GM18498 (cell line): ENCODE measurements at regions not wholly inside any gene's neighbourhood (a gene's known extent, or its start where the extent isn't known, plus 50 kb on each side); places are given as distances from the start of the nearest gene placed in this dataset.

Experiments used
- ATAC-seq: cut with Tn5 transposase; IDR thresholded peaks from one replicate; pipeline ENCODE4 v1.9.1; 2021; ENCODE audit warnings: mild to moderate bottlenecking, moderate library complexity; ENCODE audit not compliant: unreplicated experiment

DNA sequence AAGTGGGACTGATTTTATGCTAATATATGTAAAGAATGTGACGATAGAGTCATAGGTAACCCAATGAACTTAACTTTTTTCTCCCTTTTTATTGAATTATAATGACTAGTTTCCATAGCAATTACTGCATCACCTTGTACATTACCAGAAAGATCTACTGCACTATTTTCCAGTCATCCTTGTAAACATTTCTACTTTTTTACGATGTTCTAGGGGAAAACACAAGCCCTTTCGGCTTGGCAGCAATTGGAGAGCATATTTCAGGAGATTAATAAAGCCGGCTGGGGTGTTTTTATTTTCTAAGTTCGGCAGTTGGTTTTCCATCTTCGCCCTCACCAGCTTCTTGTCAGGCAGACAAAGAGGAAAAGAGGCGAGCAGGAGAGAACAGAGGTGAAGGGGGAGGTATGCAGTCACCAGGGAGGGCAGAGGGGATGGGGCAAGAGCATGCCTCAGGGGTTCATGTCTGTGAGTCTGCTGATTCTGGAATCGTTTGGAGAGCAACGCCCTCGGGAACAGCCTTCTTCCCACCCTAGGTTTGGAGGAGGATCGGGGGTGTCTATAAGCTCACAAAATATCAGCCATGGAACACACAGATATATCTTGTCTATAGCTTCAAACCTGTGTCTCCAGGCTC lies 476.4 kb downstream of the MIAT start:
- ATAC-seq, result no peak

DNA sequence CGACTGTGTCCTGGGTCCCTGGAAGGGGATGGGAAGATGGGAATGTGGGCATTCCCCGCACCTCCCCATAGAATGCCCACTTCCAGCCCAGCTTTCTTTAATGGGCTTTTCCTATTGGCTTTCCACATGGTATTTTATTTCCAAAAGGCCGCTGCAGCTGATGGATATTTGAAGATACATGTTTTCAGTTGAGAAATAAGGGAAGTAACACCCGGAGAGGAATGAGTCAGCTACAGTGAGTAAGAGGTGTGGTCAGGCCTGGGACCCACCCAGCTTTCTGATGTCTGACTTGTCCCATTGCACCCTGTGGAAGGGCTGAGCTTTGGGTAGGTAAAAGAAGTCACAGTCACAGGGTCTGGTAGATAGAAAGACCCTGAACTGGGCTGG lies 476.9 kb downstream of the MIAT start:
- no peak for ATAC-seq

DNA sequence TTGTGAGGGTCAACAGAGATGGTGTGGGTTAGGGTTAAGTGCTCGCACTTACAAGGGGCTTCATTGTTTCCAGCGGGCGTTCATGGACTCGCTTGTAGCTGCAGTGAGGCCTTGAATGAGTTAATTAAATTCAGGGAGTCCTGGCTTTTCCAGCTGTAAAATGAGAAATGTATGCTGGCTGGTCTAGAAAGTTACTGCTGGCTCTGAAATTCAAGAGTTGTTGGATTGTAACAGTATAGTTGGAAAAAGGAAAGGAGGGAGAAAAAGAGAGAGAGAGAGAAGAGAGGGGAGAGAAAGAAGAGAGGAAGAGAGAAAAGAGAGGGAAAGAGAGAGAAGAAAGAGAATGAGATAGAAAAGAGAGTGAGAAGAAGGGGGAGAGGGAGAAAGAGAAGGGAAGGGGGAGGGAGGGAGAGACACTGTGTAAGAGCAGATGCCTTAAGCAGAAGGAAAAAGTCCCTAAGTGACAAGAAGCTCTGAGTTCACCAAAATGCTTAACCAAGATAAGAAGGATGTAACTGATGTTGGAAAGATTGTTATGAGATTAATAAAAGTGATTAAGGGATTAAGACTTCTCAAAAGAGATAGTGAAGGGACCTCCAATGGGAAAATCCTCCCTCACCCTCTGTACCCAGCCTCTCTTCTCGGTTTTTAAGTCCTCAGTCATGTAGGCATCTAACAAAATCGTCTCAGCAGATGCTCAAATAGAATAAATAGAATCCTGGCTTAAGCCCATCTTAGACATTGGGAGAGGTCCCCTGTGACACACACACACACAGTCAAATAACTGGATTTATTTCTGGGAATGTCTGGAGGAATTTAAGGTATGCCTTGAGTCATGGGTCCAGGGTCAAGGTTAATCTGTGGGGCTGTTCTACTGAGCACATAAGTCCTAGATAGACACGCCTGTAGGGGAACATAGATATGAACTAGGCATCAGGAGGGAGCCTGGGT lies 477.9 kb downstream of the MIAT start:
- no peak for ATAC-seq

DNA sequence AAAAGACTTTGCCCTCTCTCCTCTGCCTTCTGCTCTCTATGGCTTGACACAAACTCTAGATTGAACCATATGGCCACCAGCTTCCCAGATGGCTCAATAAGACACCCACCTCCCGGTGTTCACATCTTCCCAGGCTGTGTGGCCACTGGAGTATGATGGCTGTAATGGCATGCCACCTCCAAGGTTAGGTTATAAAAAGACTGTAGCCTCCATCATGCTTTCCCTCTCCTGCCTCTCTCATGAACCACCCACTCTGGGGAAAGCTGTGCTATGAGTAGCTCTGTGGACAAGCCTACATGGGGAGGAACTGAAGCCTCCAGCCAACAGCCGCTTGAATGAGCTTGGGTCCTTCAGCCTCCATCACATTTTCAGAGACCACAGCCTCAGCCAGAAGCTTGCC lies 479.2 kb downstream of the MIAT start:
- ATAC-seq, result no peak

DNA sequence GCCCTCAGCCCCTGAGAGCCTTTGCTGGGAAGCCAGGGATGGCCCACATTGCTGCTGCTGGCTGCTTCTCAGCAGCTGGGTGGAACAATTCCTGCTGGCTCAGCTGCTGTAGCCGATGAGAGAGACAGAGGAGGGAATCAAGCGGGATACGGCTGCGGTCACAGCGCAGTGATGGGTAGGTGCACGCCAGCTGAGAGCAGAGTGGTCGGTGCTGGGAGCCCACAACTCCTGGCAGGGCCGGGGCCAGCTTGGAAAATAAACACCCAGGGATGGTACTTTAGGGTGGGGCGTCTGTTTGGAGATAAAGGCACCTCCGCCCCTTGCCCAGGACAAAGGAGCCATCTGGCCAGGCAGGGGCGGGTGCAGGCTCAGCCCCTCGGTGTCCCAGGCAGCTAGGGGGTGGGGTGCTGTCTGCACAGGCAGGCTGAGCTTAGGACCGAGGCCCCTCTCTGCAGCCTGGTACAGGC lies 480.5 kb downstream of the MIAT start:
- no peak for ATAC-seq

DNA sequence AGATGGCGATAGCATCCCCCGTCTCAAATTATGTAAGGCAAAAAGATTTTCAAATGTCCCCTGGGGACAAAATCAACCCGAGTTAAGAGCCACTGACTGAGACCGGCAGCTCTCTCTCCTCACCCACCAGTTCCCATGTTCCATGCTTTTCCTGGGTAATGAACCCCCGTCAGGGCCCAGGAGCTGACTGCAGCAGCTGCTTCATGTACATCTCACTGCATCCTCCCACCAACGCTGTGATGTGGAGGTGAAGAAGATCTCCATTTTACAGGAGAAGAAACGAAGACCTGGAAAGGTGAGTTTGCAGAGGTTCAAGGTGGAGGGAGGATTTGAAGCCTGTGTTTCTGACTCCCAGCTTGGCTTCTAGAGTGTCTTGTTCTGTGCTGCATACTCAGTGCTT lies 481.1 kb downstream of the MIAT start:
- ATAC-seq, result no peak

DNA sequence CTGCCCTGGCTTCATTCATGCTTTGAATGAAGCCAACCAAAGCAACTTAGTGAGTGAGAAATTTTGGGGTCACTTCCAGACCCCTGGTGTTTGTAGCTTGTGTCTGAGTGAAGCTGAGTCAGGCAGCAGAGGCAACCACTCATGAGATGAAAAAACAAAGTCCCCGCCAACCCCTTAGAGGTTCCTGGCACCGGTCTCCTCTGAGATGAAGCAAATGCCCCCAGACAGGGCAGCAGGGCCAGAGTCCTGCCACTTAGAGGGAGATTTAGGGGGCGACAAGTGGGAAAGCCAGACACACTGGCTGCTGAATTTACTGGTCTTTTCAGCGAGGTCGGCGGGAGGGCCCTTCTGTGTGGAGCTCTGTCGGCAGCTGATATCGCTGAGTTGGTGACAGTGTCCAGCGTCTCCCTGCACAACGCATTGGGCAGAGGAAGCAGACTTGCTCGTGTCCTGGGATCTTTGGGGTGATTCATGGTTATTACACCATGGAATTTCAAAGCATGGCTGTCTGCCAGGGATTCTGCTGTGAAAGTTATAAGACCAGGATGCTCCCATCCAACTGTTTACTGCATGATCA lies 482.6 kb downstream of the MIAT start:
- no peak for ATAC-seq

DNA sequence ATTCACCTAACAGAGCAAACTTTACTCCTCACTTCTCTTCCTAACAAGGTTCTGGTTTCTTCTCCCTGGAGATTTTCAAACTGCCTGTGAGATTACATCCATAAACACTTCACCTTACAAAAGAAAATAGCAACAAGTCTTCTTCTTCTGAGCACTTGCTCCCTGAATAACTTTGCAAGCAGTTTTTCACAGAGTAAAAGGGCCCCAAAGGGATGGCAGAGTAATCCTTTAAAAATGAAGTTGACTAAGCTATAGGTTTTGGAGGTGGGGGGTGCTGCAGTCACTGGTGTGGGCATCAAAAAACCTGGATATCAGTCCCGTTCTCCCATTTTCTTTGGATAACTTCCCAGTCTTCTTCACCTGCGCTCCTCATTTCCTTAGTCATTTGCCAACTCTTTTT lies 484.9 kb downstream of the MIAT start:
- no peak for ATAC-seq

DNA sequence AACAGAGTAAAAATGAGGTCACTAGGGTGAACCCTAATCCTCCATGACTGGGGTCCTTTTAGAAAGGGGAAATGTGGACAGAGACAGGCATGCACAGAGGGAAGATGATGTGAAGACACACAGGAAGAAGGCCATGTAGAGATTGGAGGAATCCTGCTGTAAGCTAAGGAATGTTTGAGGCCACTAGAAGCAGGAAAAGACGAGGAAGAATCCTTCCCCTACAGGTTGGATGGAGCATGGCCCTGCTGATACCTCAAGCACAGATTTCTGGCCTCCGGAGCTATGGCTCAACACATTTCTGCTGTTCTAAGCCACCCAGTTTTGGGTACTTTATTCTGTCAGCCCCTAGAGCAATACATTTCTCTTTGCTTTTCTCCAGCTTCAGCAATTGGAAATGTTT lies 486.9 kb downstream of the MIAT start:
- no peak for ATAC-seq

DNA sequence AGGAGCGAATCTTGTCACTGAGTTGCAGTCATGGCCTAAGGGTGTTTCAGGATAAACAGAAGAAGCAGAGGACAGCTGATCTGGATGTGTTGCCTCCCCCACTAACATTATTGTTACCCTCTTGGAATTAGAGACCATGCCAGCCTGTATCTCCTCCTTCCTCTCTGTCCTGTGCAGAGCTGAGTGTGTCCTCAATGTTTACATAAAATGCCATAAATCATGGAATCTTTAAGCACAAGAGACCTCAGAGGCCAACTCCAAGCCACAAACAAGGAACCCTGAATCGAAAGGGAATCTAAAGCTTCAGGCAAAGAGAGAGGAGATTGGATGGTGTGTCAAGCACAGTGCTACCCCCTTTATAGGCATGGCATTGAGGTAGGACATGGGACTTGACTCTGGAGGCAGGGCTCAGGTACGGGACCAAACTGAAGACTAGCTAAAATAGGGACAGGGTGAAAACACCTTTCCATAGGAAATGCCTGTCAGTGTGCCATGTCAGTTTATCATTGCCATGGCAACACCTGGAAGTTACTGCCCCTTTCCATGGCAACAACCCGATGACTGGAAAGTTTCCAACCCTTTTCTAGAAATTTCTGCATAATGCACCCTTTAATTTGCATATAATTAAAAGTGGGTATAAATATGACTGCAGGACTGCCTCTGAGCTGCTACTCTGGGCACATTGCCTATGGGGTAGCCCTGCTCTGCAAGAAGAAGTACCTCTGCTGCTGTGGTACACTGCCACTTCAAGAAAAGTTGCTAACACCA lies 489.7 kb downstream of the MIAT start:
- no peak for ATAC-seq

DNA sequence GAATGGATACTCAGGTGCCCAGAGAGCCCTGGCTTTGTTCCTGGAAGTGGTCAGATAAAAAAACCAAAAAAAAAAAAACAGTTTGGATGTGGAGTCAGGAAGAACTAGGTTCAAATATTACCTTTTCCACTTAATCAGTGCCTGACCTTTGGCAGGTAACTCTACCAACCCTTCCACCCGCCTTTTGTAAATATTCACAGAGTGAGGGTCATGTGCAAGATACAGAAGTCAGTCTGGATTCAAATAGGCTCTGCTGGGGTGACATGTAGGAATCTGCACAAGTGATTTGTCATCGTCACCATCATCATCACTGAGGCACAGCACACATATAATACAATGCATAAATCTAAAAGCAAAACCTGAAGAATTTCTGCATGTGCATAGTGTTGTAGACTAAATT lies 490.7 kb downstream of the MIAT start:
- no peak for ATAC-seq

DNA sequence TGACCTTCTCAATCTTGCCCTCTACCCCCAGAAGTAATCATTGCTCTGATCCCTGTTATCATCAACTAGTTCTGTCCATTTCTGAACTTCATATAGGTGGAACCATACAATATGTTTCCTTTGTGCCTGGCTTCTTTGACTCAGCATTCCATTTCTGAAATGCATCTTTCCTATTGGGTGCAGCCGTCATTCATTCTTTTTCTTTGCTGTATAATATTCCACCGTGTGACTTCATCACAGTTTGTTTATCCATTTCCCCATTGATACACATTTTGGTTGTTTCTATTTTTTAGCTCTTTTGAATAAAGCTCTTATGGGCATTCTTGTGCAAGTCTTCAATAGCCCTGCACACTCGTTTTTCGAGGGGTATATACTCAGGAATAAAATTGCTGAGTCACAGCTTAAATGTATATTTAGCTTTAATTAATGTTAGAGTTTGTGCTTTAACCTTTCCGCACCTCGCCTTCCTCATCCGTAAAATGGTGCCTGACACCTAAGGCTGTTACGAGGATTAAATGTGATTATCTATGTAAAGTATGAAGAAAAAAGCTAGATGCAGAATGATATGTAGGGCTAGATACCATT lies 491.6 kb downstream of the MIAT start:
- ATAC-seq, result no peak

DNA sequence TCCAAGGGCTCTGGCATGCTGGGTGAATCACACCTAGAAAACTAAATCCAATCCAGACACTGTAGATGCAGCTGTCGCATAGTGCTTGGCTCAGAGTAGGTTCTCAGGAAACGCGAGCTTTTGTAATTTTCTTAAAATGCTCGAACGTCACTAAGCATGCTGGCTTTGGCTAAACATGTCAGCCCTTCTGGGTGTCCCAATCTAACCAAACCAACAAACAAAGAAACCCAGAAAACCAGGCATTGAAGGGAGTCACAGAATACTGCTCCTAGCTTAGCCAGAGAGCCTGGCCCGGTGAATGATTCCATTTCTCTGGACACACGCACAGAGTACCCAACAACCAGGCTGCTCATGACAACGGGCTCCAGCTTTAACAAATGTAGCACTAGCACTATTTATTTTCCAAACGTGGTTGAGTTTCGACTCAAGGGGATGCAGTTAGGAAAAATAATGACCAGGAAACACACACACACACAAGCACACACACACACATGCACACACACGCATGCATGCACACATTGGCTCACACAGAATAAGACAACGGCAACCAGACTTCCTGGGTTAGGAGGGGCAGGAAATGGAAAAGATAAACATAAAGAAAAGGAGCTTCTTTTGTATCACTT lies 492.6 kb downstream of the MIAT start:
- no peak for ATAC-seq

DNA sequence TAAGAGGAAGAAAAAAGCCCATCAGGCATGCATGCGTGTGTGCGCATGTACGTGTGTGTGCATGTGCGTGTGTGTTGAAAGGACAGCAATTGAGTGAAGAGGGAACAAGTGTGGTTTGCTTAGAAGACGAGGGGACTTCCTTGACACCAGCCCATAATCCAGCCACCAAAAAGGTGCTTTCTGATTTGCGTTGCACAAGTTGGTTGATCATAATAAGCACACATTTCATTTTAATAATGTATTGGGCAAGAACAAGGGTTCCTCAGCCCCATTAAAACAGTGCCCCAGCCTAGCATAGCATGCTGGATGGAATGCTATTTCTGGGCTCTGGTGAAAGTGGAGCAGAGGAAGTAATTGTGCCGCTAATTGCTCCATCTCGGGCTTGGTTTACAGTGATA lies 493.2 kb downstream of the MIAT start:
- no peak for ATAC-seq

DNA sequence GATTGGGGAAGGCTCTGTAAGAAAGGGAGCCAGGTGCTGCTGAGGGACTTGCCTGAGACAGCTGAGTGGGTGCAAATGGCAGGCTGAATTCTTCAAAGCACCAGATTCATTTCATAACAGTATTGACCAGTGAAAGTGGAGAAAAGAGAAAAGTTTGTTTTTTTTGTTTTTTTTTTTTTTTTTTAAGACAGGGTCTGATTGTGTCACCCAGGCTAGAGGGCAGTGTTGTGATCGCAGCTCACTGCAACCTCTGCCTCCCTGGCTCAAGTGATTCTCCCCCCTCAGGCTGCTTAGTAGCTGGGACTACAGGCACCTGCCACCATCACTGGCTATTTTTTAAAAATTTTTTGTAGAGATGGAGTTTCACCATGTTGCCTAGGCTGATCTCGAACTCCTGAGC lies 494.0 kb downstream of the MIAT start:
- ATAC-seq, result no peak

DNA sequence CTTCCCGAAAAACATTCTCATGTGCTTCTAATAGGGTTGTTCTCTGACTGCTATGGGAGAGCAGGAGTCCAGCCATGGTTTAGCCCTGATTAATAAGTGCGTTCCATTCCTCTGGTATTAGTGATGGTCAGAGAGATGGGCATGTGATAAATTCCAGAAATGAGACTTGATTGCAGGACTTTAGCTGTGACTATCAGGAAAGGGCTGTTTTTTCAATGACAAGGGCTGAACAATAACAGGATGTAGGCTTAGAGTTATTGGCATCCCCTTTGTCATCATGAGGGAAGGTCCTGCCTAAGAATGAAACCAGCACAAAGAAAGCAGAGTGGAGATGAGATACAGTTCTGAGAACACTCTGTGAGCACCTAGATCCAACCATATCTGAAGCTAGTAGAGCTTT lies 494.6 kb downstream of the MIAT start:
- ATAC-seq, result no peak

DNA sequence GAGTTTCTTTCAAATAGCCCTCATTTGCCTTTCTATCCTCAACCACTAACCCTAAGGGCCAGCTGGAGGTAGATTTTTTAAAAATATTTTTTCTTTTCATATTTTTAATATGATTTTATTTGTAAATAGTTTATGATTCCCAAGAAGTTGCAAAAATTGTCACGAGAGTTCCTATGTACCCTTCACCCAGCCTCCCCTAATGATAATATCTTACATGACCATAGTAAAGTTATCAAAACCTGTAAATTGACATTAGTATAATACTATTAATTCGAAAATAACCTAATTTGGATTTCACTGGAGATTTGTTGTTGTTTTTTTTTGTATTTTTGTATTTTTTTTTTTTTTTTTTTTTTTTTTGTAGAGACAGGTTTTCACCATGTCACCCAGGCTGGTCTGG lies 495.5 kb downstream of the MIAT start:
- no peak for ATAC-seq

DNA sequence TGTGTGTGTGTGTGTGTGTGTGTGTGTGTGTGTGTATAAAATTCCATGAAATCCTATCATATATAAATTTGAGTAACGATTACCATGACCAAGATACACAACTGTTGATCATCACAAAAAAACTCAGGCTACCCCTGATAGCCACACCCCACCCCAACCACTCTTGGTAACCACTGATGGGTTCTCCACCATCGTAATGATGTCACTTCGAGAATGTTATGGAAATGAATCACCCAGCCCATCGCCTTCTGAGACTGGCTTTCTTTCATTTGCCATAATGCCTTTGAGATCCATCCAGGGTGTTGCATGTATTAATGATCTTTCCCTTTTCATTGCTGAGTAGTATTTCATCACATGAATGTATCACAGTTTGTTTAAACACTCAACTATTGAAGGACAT lies 496.0 kb downstream of the MIAT start:
- ATAC-seq, result no peak

DNA sequence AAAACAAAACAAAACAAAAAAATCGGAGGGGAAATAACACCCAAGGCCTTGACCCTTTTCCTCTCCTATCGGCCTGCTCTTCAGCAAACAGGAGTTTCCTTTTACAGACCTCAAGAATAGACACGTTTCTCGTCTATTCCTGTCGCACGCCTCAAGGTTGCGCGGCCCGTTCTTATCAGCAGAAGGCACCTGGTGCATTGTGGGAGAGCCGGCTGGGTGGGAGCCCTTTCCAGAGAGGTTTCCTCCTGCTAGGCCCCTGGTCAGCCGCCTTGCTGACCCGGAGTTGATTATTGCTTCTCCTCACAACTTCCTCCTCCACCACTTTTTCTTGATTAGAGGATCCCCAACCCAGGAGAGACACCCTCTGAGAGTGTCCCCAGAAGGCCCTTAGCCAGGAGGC lies 497.3 kb downstream of the MIAT start:
- ATAC-seq, result no peak

DNA sequence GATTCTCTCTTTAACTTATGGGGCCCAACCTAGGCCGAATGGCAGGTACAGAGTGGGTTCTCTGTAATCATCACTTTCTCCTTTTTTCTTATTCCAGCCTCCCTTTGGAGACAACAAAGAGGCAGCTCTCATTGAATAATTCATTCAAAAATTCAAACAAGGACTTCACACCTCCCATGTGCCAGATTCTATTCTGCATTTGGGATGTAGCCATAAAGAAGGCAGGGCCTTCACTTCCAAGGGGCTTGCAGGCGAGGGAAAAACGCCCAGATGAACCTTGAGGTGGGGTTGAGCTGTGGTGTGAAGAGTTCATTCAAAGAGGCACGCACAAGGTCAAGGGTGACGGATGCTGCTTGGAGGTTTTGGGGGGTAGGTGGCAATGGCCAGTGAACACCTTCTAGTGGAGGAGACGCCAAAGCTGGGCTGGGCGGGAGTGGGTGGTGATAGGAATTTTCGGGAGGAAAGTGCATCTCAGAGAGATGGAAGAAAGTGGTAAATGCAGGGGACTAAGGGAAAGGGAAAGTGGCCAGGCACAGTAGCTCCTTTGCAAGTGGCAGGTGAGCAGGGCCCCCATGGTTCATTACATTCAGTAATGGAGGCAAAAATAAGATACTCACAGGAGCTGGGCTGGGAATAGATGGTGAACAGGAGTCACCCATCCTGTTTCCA lies 499.6 kb downstream of the MIAT start:
- ATAC-seq, result no peak
